HPDE6-E6E7 (cell line): ENCODE measurements at regions not wholly inside any gene's neighbourhood (a gene's known extent, or its start where the extent isn't known, plus 50 kb on each side); places are given as distances from the start of the nearest gene placed in this dataset.
A peak's percentile ranks its signal among the peaks of the same experiment; 100 is the strongest.

Experiments
- DNase-seq: peaks from one replicate; pipeline ENCODE4 v3.0.0; 2011; ENCODE audit warnings: missing footprints; ENCODE audit errors: extremely low spot score

DNA sequence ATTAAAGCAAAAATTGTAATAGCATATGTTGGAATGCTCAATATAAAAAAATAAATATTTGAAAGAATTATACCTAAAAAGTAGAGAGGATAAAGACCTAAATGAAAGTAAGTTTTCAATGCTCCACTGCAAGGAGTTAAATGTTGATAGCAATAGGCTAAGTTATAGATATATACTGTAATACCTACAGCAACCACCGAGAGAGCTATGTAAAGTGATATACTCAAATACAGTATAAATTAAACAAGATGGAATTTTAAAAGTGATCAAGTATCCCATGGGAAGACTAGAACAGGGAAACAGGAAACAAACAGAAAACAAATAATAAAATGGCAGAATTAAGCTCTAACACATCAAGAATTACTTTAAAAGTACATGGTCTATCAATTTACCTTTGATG lies 73.9 kb downstream of the CASP3 start:
- no peak for DNase-seq

DNA sequence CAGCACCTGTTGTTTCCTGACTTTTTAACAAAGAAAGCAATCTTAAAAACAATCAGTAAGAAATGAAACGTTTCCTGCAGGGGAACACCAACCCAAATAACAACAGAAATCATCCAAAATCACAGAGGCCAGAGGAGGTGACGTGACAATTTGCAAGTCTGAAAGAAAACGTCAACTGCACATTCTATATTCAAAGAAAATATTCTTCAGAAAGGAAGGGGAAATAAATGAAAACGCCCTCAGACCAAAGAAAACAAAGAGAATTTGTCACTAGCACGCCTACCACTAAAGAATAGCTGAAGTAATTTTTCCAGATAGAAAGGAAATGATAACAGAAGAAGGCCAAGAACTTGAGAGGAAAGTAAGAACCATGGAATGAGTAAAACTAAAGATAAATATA lies 74.4 kb downstream of the CASP3 start:
- no peak for DNase-seq

DNA sequence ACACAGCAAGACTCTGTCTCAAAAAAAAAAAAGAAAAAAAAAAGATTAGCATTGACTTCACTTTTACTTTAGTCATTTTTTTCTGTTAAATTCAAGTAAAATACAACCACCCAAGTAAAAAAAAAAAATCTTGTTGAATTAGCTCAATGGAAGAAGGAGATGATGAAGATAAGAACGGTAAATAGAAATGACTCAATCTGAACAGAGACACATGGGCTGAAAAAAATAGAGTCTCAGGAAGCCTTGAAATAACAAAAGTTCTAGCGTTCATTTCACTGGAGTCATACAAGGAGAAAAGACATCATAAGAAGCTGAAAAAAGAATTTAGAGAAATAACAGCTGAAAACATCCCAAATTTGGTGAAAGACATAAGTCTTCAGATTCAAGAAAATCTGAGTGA lies 75.5 kb downstream of the CASP3 start:
- no peak for DNase-seq

DNA sequence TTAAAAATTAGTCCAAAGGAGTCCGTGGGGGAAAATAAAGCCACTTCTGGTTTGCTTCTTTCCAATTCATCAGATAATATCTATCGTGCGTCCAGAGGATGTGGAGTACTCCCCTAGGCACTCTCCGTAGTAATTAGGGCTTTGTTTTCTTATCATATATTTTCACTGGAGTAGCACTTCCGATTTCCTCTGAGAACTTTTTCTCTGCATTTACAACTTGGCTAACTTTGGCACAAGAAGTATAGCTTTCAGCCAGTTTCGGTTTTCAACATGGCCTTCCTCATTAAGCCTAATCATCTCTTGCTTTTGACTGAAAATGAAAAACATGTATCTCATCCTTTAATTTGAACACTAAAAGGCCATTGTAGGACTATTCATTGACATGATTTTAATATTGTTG lies 80.5 kb downstream of the CASP3 start:
- no peak for DNase-seq

DNA sequence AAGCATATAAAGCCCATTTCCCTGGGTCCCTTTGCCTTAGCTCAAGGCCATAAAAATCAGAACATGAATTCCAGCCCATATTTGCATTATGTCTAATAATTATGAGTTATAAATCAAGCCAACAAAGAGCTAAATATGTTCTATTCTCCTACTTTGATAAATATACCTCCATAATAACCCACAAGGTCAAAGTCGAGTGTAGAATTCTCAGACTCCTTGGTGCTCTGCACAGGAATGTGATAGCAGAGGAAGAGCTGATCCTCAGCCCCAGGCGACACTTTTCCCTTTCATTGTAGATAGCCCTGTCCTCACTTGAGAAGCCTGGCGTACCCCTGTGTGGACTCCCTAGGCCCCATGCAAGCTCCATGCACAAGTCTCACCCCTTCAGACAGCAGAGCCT lies 85.6 kb downstream of the CASP3 start:
- no peak for DNase-seq

DNA sequence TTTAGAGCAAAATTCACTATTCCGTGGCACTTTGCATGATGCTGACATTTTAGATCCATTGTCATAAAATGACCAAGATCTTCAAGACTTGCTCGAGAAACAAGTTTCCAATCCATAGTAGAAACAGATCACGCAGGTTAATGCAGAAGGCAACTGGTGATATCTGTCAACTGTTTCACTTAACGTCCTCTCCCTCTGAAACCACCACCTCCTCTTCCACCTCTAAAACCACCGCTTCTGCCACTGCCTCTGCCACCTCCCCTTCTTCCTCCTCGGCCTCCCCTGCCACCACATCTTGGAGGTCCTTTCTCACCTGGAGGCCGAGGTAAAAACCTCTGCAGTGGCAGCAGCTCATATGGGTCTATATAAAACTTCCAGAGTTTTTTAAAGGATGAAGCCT lies 84.6 kb upstream of the IRF2 start:
- DNase-seq = no peak

DNA sequence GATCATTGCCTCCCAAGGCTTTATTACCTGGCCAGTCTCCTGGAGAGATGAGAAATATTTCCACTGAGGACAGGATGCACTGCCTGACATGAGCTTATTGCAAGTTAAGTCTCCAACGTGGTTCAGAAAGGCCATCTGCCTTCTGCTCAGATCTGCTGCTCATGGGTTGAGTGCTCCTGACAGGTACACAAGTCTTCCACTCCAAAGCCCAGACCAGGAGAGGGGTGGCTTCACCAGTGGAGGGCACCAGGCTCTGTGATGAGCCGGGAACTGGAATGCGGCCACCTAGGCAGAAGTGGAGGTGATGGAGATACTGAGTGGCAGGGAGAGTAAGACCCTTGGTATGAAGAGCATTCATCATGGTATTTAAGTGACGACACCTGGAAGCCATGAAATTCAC lies 79.5 kb upstream of the IRF2 start:
- no peak for DNase-seq

DNA sequence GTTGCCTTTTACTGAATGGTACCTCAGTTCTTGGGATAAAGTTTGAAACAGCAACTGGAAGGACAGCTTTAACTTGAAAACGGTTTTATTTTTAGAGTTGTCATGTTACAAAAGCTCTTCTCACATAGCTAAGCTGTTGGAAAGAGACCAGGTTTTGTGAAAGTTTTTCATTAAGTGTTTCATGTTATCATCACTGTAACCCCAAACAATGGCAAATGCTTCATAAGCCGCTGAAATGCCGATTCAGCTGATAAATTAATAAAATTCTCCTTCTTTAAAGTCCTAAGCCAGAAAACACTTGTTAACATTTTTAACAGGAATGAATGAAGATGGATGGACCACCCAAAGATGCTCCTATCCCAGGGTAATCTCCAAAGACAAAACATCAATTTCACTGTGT lies 76.1 kb upstream of the IRF2 start:
- DNase-seq = no peak

DNA sequence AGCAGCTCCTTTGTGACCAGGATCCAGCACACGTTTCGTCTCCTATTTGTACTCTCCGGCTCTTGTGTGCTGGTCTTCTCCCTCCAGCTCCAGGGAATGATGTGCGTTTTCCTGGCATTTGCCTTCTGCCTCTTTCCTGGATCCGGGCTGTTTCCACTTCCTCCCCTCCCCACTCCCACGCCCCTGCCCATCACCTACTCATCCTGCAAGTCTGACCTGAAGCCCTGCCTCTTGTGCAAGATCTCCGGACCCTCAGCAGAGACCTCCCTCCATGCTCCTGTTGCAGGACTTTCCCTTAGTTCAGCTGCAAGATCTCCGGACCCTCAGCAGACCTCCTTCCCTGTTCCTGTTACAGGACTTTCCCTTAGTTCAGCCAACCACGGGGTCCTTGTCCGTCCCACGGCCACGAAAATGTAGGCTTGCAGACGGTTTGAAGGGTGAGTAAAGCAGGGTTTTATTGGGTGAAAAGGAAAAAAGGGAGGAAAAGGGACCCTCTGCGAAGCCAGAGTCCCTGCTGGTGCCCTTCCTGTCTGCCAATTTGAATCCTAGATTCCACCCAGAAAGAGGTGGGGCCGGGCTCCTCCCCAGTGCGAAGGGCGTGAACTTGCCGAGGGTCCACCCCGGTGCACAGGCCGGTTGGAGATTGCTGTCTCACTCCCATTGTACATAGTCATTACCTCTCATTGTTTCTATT lies 74.4 kb upstream of the IRF2 start:
- no peak for DNase-seq

DNA sequence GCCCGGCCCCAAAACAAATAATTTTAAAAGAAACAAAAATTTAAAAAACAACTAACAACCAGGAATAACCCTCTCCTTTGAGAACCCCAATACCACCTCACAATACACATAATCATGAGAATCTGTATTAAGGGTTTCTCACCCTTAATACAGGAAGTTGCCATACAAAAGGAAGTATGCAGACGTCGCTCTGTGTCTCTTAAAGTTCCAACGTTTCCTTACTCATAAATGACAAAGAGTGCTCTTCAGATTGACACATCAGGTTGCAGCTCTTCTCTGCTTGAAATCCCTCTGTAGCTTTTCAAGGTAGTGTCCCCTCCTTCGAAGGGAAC lies 73.9 kb upstream of the IRF2 start:
- DNase-seq = no peak

DNA sequence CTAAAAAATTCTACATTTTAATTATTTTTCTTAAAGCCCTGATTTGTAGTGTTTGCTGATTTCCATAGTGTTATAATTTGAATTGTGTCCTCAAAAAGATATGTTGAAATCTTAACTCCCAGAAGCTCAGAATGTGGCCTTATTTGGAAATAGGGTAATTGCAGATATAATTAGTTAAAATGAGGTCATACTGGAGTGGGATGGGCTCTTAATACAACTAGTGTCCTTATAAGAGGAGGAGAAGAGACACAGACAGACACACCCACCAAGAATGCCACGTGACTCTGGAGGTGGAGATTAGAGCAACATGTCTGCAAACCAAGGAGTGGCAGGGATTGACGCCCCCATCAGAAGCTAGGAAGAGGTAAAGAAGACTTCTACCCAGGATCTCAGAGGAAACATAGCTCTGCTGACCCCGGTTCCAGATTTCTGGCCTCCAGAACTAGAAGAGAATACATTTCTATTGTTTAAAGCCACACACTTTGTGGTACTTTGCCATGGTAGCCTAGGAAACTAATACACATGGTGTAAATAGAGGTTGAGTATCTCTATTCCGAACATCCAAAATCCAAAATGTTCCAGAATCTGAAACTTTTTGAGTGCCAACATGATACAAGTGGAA lies 70.5 kb upstream of the IRF2 start:
- no peak for DNase-seq

DNA sequence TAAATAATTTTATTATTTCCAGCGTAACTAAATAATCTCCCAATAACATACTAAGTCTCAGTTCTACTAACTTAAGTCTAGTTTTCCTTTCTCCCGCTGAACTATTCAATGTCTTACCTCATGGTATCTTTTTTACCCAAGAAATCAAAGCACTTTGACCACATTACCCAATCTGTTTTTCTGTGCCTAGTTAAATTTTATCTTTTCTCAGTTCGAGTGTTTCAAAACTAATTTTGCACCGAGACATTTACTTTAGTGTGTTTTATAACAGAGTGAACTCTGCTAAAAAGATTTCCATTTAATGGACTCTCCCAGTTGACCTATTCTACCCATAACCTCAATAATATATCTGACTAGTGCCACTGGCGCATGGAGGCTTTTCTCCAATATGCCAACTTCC lies 67.6 kb upstream of the IRF2 start:
- DNase-seq = no peak

DNA sequence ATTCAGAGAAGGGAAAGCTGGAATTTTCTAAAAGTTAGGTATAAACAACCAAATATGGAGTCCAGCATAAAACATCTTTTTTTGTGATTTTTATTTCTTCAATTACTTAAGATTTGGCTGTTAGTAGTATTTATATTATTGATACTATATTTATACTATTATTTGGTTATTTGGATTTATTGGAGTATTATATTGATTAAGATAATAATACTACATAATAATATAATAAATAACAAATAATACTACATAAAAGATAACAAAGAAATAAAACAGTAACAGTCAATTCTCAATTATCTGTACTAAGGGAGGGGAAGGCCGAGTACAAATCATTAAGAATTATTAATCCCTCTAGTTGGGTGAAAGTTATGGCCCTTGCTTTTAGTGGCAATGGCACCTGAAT lies 66.0 kb upstream of the IRF2 start:
- no peak for DNase-seq

DNA sequence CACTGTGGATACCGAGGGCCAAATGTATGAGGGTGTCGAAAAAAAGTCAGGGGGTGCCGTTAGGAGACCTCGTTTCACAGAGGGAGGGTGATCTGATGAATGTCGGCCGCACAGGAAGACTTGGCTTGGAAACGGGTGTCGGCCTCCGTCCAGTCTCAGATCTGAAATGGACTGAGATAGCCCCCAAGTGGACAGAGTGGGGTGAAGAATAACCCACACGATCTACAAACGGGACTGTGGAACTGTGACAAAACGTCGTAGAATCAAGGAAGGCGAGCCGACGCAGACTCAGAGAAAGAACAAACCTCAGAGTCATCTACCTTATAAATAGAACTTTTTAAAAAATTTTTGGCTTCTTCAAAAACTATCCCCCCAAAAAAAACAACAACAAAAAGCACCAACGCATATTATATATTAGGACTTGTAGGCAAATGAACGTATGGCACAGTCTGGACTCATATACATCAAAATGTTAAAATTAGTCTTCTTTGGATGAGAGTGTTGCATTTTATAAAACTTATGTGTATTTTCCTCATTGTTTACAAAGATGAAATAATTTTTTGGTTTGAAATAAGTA lies 63.8 kb upstream of the IRF2 start:
- peak; percentile 83 for DNase-seq

DNA sequence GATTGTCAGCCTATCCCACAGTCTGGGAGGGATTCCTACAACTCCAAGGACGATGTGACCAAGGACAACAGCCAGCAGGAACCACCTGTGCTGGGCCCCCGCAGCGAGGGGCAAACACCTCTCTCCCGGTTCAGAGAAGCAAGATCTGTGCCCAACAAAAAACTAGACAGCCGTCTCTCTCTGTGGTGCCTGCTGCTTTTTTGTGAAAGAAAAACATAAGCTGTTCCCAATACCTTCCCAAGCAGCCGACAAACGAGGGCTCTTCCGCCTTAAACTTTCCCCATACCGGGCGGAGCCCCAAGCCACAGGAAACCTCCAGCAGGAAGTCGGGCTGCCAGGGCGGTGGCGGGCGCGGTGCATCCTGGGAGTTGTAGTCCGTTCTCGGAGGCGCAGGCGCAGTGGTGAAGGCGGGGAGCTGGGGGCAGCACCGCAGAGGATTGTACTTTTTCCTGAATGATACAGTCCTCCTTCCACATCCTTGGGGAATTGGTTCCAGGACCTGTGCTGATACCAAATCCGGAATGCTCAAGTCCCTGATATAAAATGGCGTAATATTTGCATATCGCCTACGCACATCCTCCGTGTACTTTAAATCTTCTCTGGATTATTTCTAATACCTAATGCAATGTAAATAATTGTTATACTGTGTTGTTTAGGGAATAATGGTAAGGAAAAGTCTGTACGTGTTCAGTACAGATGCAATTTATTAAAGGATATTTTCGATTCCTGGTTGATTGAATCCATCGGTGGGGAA lies 63.1 kb upstream of the IRF2 start:
- DNase-seq = peak; percentile 81

DNA sequence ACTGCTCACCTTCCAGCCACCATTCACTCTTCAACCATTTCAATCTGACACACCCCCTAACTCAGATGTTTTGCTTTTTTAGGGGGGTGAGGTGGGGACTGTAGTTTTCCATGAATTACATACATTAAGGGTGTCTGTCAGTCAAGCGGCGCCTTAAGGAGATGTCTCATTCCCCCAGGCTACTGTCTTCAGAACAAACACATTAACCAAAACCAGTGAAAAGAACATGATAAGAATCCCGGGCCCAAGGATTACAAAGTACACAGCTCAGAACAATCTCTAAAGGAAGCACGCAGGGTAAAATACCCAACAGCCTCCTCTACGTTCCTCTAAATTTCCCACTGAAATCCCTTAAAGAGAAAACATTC lies 62.5 kb upstream of the IRF2 start:
- DNase-seq = no peak

DNA sequence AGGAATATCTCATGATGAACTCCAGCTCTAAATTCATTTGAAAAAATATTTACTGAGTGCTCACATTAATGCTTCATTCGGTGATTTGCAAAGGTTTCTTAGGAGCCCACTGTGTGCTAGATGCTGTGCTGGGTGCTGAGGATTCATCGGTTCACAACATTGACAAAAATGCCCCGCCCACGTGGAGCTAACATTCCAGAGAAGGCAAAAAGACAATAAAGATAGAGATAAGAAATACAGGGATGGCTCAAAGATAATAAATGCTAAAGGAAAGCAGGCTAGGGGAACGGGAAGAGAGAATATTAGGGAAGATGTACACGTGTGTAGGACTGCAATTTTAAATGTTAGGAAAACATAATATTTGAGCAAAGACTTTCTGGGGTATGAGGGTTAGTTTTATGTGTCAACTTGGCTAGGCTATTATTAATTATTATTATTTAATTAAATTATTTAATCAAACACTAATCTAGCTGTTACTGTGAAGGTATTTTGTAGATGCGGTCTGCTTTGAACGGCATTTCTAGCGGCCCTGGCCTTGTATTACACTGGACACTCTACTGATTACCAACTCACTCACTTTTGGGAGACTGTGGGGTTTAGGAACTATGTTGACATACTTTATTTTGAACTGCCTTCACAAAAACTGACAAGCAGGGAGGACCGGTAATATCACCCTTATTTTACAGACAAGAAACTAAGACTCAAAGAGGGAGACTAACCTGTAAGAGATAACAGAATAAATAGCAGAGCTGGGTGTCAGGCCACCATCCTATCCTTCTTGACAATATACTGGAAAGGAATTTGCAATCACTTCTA lies 61.9 kb upstream of the IRF2 start:
- no peak for DNase-seq

DNA sequence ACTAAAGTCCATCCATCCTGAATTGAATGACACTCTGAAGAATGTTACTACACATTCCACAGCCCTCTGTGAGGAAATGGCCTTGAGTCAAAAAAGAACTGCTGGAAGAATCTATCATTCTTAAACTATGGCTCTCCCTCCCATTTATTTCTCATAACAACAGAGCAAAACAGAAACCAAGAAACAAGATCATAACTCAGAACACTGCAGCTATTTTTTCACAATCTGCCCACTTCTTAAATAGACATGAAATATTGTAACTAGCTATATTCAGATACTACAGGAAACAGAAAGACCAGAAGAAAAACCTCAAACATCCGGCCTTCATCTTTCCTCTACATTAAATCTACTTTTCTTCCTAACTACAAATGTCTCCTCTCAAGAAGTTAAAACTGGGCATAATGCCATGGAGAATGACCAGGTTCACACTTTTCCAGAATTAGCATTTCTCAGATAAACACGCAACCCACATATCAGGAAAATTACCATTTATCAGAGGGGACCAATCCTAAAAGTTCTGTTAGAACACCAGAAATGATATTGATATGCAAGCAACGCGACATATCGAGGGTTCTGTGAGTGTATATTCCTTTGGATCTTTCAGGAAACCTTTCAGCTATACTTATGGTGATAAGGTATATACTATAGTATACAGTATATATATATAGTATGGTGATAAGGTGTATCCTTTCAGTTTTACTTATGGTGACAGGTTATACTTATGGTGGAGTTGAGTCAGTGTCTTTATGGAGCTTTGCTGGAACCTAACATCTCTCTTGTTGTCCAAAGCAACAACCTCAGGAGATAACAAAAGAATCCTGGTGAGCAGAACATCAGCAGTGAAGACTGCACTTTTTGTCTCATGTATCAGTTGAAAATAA lies 60.4 kb upstream of the IRF2 start:
- no peak for DNase-seq

DNA sequence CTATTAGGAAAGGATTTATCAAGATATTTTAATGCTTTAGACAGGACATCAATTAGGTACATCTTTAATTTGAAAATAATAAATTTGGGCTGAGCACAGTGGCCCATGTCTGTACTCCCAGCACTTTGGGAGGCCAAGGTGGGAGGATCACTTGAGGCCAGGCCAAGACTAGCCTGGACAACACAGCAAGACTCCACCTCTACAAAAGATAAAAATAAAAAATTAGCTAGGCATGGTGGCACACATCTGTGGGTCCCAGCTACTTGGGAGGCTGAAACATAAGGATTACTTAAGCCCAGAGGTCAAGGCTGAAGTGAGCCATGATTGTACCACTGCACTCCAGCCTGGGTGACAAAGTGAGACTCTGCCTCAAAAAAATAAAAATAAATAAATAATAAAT lies 59.6 kb upstream of the IRF2 start:
- DNase-seq = no peak

DNA sequence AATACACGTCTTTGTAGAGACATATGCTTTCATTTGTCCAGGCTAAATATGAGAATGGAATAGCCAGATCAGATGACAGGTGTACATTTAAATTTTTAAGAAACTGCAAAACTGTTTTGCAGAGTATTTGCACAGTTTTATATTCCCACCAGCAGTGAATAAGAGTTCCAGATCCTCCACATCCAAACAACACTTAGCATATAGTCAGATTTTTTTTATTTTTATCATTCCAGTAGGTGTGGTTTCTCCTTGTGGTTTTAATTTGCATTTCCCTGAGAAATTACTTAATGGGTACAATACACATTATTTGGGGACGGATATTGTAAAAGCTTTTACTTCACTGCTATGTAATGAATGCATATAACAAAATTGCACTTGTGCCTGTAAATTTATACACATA lies 56.7 kb upstream of the IRF2 start:
- DNase-seq = no peak

DNA sequence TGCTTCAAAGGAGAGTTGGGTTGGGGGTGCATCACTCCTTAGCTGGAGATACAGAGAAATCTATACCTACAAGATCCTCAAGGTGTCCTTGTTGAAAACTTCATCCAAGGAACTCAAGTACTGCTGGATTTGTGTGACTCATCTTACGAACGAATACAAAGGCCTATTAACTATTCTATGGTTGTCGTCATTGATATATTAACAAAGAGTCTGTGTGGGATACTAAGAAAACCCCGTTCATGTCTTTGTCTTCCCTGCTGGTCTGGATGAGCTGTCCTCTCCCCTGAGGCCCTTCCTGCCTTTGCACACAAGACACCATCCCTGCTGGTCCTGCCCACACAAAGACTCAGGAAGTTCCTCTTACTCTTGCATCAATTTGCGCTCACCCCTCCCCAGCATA lies 54.9 kb upstream of the IRF2 start:
- DNase-seq = peak; percentile 51
